ENCODE measurements at regions not wholly inside any gene's neighbourhood (a gene's known extent, or its start where the extent isn't known, plus 50 kb on each side); places are given as distances from the start of the nearest gene placed in this dataset.
"Not testable (repeated sequence)": the region's sequence is repeated elsewhere in the genome, so short reads cannot be mapped to it uniquely, and the experiment has no call there.

DNA sequence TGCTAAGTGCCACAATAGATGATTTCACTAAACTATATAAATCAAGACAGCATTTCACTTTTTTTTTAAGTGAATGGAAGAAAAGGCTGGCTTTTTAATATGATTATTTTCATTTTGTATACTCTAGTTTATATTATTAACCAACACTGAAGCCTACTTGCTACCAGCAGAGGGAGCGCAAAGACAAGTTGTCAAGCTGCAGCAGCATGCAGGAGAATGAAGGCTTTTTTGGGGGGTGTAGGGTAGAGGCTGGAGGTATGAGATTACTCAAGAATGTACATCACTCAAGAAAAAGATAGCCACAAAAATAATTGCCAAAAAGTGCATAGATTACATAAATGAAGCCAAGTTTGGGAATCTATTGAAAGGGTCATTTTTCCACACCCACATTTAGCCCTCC is 519.5 kb downstream of the FGF13 start:
- H3K36me3 ChIP-seq = no peaks in the 10 kb centered on the region
- no peak overlapping the region for H3K4me3 ChIP-seq
- DNase-seq (ENCODE audit: low spot score) (no peak), ATAC-seq (ENCODE audit: insufficient number of reproducible peaks, low FRiP score, low read depth) (no peak)
- no peaks in the 10 kb centered on the region for H3K9me3 ChIP-seq
- H3K27ac ChIP-seq = no peak overlapping the region
- no peaks in the 10 kb centered on the region for H3K27me3 ChIP-seq (replicated peaks; ENCODE audit: insufficient read depth)
- TF ChIP-seq, protein P1, sequence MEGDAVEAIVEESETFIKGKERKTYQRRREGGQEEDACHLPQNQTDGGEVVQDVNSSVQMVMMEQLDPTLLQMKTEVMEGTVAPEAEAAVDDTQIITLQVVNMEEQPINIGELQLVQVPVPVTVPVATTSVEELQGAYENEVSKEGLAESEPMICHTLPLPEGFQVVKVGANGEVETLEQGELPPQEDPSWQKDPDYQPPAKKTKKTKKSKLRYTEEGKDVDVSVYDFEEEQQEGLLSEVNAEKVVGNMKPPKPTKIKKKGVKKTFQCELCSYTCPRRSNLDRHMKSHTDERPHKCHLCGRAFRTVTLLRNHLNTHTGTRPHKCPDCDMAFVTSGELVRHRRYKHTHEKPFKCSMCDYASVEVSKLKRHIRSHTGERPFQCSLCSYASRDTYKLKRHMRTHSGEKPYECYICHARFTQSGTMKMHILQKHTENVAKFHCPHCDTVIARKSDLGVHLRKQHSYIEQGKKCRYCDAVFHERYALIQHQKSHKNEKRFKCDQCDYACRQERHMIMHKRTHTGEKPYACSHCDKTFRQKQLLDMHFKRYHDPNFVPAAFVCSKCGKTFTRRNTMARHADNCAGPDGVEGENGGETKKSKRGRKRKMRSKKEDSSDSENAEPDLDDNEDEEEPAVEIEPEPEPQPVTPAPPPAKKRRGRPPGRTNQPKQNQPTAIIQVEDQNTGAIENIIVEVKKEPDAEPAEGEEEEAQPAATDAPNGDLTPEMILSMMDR (IDR thresholded peaks at IDR 0.05) = peak; percentile 33
- no peaks in the 10 kb centered on the region for H3K4me1 ChIP-seq (ENCODE audit: control insufficient read depth in 1 of 2, low read depth in 2 of 2)

GRCh38 chrX:138229718-138230117 is 481.8 kb downstream of the FGF13 start:
- TF ChIP-seq, protein P1 (IDR thresholded peaks at IDR 0.05) = no peak
- no peak for ATAC-seq (ENCODE audit: insufficient number of reproducible peaks, low FRiP score, low read depth)
- H3K27me3 ChIP-seq (replicated peaks; ENCODE audit: insufficient read depth) = no peaks in the 10 kb centered on the region

DNA sequence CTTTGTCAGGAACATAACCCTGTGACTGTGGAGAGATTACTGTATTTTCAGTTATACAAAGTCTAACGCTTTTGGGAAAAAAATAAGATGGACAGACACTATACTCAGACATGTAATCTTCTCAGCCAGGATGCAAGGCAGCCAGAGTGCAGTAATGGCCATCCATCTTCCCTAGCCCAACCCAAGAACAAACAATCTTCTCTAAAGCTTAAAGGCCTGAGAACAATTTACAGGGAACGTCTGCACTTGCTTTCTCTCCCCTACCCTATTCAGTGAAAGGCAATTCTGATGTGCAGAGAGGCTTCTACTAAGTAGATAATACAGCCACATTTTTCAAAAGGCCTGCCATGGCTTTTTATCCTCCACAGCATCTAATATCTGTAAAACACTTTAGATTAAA is 471.3 kb downstream of the FGF13 start:
- ATAC-seq (ENCODE audit: insufficient number of reproducible peaks, low FRiP score, low read depth) (no peak), DNase-seq (ENCODE audit: low spot score) (no peak)
- TF ChIP-seq, protein P1 (IDR thresholded peaks at IDR 0.05) = no peak
- Histone ChIP-seq H3K27ac (no peak overlapping the region), H3K36me3 (no peaks in the 10 kb centered on the region), H3K9me3 (no peaks in the 10 kb centered on the region), H3K27me3 (replicated peaks; ENCODE audit: insufficient read depth) (no peaks in the 10 kb centered on the region), H3K4me1 (ENCODE audit: control insufficient read depth in 1 of 2, low read depth in 2 of 2) (no peaks in the 10 kb centered on the region), H3K4me3 (no peak overlapping the region)

More at GRCh38 chrX:138229718-138230117, 481.8 kb downstream of the FGF13 start:
- DNase-seq (ENCODE audit: low spot score) = no peak
- no peaks in the 10 kb centered on the region for H3K9me3 ChIP-seq
- no peaks in the 10 kb centered on the region for H3K36me3 ChIP-seq
- H3K27ac ChIP-seq = no peak overlapping the region
- H3K4me3 ChIP-seq = no peak overlapping the region
- no peaks in the 10 kb centered on the region for H3K4me1 ChIP-seq (ENCODE audit: control insufficient read depth in 1 of 2, low read depth in 2 of 2)

GRCh38 chrX:138254001-138254400 is 457.5 kb downstream of the FGF13 start:
- no peak for DNase-seq (ENCODE audit: low spot score)
- no peak for ATAC-seq (ENCODE audit: insufficient number of reproducible peaks, low FRiP score, low read depth)
- no peaks in the 10 kb centered on the region for H3K27me3 ChIP-seq (replicated peaks; ENCODE audit: insufficient read depth)
- H3K4me1 ChIP-seq (ENCODE audit: control insufficient read depth in 1 of 2, low read depth in 2 of 2) = no peaks in the 10 kb centered on the region
- no peaks in the 10 kb centered on the region for H3K36me3 ChIP-seq
- no peaks in the 10 kb centered on the region for H3K9me3 ChIP-seq
- TF ChIP-seq, protein P1 (IDR thresholded peaks at IDR 0.05) = no peak
- H3K4me3 ChIP-seq = no peak overlapping the region
- H3K27ac ChIP-seq = no peak overlapping the region

- Histone ChIP-seq H3K36me3 (no peaks in the 10 kb centered on the region), H3K27me3 (replicated peaks; ENCODE audit: insufficient read depth) (no peaks in the 10 kb centered on the region), H3K27ac (no peak overlapping the region), H3K4me3 (no peak overlapping the region), H3K9me3 (no peaks in the 10 kb centered on the region), H3K4me1 (ENCODE audit: control insufficient read depth in 1 of 2, low read depth in 2 of 2) (no peaks in the 10 kb centered on the region)
- ATAC-seq (ENCODE audit: insufficient number of reproducible peaks, low FRiP score, low read depth) (no peak), DNase-seq (ENCODE audit: low spot score) (no peak)
- TF ChIP-seq, protein P1 (IDR thresholded peaks at IDR 0.05) = no peak
Measured at GRCh38 chrX:138255373-138255772, 456.1 kb downstream of the FGF13 start.

- DNase-seq (ENCODE audit: low spot score); H3K27ac ChIP-seq; H3K9me3 ChIP-seq; H3K27me3 ChIP-seq (replicated peaks; ENCODE audit: insufficient read depth); H3K36me3 ChIP-seq; H3K4me1 ChIP-seq (ENCODE audit: control insufficient read depth in 1 of 2, low read depth in 2 of 2); ATAC-seq (ENCODE audit: insufficient number of reproducible peaks, low FRiP score, low read depth); H3K4me3 ChIP-seq: not testable (repeated sequence)
Measured at GRCh38 chrX:138264095-138264494, 447.4 kb downstream of the FGF13 start.

All from thoracic aorta (tissue), 2 donors.